Activated CD8-positive, alpha-beta memory T cell treated with anti-CD3 and anti-CD28 coated beads for 4 hours (primary cell): ENCODE measurements at regions not wholly inside any gene's neighbourhood (a gene's known extent, or its start where the extent isn't known, plus 50 kb on each side); places are given as distances from the start of the nearest gene placed in this dataset.
"Not testable (repeated sequence)": the region's sequence is repeated elsewhere in the genome, so short reads cannot be mapped to it uniquely, and the experiment has no call there.

Experiments used
- DNase-seq, 2 donors: peaks; one replicate each; pipeline ENCODE4 v3.0.0-alpha.2; 2020; ENCODE audit warnings: low read depth in 2 of 2

GRCh38 chr15:70373439-70373838, 275.7 kb upstream of the TLE3 start:
- DNase-seq, result not testable (repeated sequence)

GRCh38 chr15:70367913-70368705, 270.4 kb upstream of the TLE3 start:
- not testable (repeated sequence) for DNase-seq

GRCh38 chr15:70364023-70364422, 266.3 kb upstream of the TLE3 start:
- not testable (repeated sequence) for DNase-seq

- no peak for DNase-seq
Observed at GRCh38 chr15:70362886-70363285, 265.2 kb upstream of the TLE3 start.

- no peak for DNase-seq
Observed at GRCh38 chr15:70362350-70362749, 264.6 kb upstream of the TLE3 start.

GRCh38 chr15:70361891-70362290, 264.2 kb upstream of the TLE3 start:
- no peak for DNase-seq

- no peak for DNase-seq
Observed at GRCh38 chr15:70361106-70361505, 263.4 kb upstream of the TLE3 start.

- DNase-seq, result no peak
Observed at GRCh38 chr15:70358871-70359647, 261.3 kb upstream of the TLE3 start.

GRCh38 chr15:70358011-70358819, 260.5 kb upstream of the TLE3 start:
- DNase-seq, result no peak

- no peak for DNase-seq
Observed at GRCh38 chr15:70357453-70357852, 259.7 kb upstream of the TLE3 start.

GRCh38 chr15:70356919-70357318, 259.2 kb upstream of the TLE3 start:
- no peak for DNase-seq

GRCh38 chr15:70356062-70356860, 258.5 kb upstream of the TLE3 start:
- no peak for DNase-seq

GRCh38 chr15:70355275-70355795, 257.6 kb upstream of the TLE3 start:
- no peak for DNase-seq

GRCh38 chr15:70354346-70354905, 256.7 kb upstream of the TLE3 start:
- no peak for DNase-seq

GRCh38 chr15:70353606-70354345, 256.1 kb upstream of the TLE3 start:
- no peak for DNase-seq

GRCh38 chr15:70351941-70352774, 254.4 kb upstream of the TLE3 start:
- DNase-seq, result no peak

GRCh38 chr15:70351391-70351790, 253.7 kb upstream of the TLE3 start:
- DNase-seq, result no peak

GRCh38 chr15:70348581-70349344, 251.0 kb upstream of the TLE3 start:
- DNase-seq, result no peak

GRCh38 chr15:70348226-70348543, 250.5 kb upstream of the TLE3 start:
- no peak for DNase-seq
